CD4-positive, alpha-beta T cell treated with Interleukin-15 for 4 hours (primary cell): ENCODE measurements at regions not wholly inside any gene's neighbourhood (a gene's known extent, or its start where the extent isn't known, plus 50 kb on each side); places are given as distances from the start of the nearest gene placed in this dataset.
"Not testable (repeated sequence)": the region's sequence is repeated elsewhere in the genome, so short reads cannot be mapped to it uniquely, and the experiment has no call there.

Experiments used
- DNase-seq: peaks from one replicate; pipeline ENCODE4 v3.0.0-alpha.2; 2020; ENCODE audit warnings: low spot score

- no peak for DNase-seq
Observed at GRCh38 chr4:33626221-33626620, 2618.1 kb downstream of the ARAP2 start.

GRCh38 chr4:33628296-33628695, 2616.0 kb downstream of the ARAP2 start:
- no peak for DNase-seq

- no peak for DNase-seq
Observed at GRCh38 chr4:33649015-33649414, 2595.3 kb downstream of the ARAP2 start.

GRCh38 chr4:33649471-33649870, 2594.8 kb downstream of the ARAP2 start:
- no peak for DNase-seq

GRCh38 chr4:33650036-33650435, 2594.3 kb downstream of the ARAP2 start:
- DNase-seq = no peak

- no peak for DNase-seq
Observed at GRCh38 chr4:33658971-33659370, 2585.3 kb downstream of the ARAP2 start.

GRCh38 chr4:33661636-33662035, 2582.7 kb downstream of the ARAP2 start:
- DNase-seq = no peak

- DNase-seq = no peak
Observed at GRCh38 chr4:33685939-33686338, 2558.4 kb downstream of the ARAP2 start.

- no peak for DNase-seq
Observed at GRCh38 chr4:33696041-33696440, 2548.3 kb downstream of the ARAP2 start.

GRCh38 chr4:33696586-33696985, 2547.7 kb downstream of the ARAP2 start:
- no peak for DNase-seq

GRCh38 chr4:33709247-33709646, 2535.1 kb downstream of the ARAP2 start:
- no peak for DNase-seq

GRCh38 chr4:33711826-33712225, 2532.5 kb downstream of the ARAP2 start:
- no peak for DNase-seq

GRCh38 chr4:33714971-33715370, 2529.3 kb downstream of the ARAP2 start:
- DNase-seq = no peak

- DNase-seq = no peak
Observed at GRCh38 chr4:33715841-33716395, 2528.4 kb downstream of the ARAP2 start.

GRCh38 chr4:33722254-33722653, 2522.1 kb downstream of the ARAP2 start:
- DNase-seq = no peak

- DNase-seq = no peak
Observed at GRCh38 chr4:33722800-33723516, 2521.4 kb downstream of the ARAP2 start.

GRCh38 chr4:33724685-33725084, 2519.6 kb downstream of the ARAP2 start:
- DNase-seq = no peak

- DNase-seq = no peak
Observed at GRCh38 chr4:33725861-33726260, 2518.5 kb downstream of the ARAP2 start.

- no peak for DNase-seq
Observed at GRCh38 chr4:33737726-33738125, 2506.6 kb downstream of the ARAP2 start.

GRCh38 chr4:33739884-33740632, 2504.3 kb downstream of the ARAP2 start:
- DNase-seq = no peak

- DNase-seq = not testable (repeated sequence)
Observed at GRCh38 chr4:33740871-33741270, 2503.4 kb downstream of the ARAP2 start.

GRCh38 chr4:33746979-33747378, 2497.3 kb downstream of the ARAP2 start:
- DNase-seq = no peak

- DNase-seq = no peak
Observed at GRCh38 chr4:33751050-33751449, 2493.3 kb downstream of the ARAP2 start.
